HG03558 (cell line): ENCODE measurements at regions not wholly inside any gene's neighbourhood (a gene's known extent, or its start where the extent isn't known, plus 50 kb on each side); places are given as distances from the start of the nearest gene placed in this dataset.
"Not testable (repeated sequence)": the region's sequence is repeated elsewhere in the genome, so short reads cannot be mapped to it uniquely, and the experiment has no call there.

Source experiments
- ATAC-seq: cut with Tn5 transposase; IDR thresholded peaks from one replicate; pipeline ENCODE4 v1.9.1; 2021; ENCODE audit warnings: moderate number of reproducible peaks; ENCODE audit not compliant: unreplicated experiment; ENCODE audit errors: extremely low read depth

DNA sequence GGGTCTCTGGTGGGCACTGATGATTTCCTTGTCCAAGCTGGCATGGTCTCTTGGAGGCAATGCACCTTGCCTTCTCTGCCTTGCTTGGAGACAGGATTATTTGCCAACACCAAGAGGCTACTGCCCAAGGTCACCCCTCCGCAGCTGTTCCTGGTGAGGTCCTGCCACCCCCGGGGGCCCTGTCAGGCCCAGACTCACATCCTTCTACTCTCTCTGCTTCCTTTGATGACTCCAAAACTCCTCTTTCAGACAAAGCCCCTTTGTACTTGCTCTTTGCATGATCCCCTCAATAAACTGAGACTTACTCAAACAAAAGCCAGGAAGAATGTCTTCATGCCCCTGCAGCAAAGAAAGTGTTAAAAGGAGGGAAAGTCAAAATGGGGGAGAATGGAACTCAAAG lies 137.7 kb downstream of the MEX3B start:
- ATAC-seq, result no peak

GRCh38 chr15:81907521-81907920 lies 138.3 kb downstream of the MEX3B start:
- ATAC-seq, result no peak

DNA sequence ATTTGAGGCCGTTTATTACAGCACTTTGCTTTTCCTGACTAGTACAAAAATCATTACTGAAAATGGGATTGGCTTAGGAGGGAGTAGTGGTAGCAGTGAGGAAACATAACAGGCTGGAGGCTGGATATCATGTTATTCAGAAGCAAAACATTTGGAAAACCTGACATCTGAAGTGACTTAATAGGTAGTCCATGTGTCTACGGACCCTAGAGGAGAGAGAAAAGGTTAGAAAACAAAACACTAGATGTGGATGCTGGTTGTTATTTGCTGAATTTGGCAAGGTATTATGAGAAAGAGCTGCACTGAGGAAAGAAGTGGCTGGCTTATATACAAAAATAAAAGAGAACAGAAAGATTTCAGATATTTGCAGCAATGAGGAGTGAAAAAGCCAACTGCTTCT lies 139.9 kb downstream of the MEX3B start:
- ATAC-seq, result no peak

GRCh38 chr15:81901319-81901718 lies 144.5 kb downstream of the MEX3B start:
- no peak for ATAC-seq

GRCh38 chr15:81899730-81900129 lies 146.1 kb downstream of the MEX3B start:
- ATAC-seq, result no peak

DNA sequence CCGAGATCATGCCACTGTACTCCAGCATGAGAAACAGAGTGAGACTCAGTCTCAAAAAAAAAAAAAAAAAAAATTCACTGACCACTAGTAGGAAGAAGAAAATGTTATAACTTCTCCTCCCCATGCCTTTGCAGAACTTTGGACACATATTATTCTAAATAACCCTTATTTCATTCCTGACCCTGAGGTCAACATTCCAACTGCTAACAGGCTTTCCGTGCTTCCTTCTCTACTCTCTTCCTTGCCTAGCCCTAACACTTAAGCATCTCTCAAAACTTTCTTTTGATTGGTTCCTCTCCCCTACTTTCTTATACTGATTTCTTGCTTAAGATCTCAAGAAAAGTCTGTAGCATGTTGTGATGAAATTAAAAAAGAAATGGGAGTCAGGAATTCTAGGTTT lies 146.8 kb downstream of the MEX3B start:
- no peak for ATAC-seq

DNA sequence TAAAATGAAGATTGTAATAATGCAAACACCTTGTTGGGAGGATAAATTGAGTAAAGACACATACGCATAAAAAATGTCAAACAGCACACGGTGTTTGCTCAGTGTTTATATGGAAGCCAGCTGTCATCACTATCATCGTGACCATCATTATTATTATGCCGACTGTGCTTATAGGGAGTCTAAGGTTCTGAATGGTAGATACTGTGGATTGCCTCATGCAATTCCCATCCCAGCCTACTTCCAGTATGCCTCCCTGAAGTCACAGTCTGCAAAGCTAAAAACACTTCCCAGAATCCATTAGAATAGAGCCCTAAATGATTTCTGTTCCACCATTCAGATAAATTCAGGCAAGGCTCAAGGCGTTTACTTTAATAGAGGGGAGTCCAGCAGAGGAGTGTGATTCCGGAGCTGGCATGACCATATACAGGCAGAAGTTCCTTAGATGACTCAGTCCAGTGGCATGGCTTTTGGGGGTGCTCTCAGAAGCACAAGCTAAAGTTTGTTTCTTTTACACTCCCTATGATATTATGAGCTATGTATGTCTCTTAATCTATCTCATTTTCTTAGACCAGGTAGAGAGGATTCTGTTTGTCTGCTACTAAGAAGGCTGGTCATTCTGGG lies 148.7 kb downstream of the MEX3B start:
- ATAC-seq, result no peak

GRCh38 chr15:81896356-81896755 lies 149.5 kb downstream of the MEX3B start:
- ATAC-seq, result no peak

DNA sequence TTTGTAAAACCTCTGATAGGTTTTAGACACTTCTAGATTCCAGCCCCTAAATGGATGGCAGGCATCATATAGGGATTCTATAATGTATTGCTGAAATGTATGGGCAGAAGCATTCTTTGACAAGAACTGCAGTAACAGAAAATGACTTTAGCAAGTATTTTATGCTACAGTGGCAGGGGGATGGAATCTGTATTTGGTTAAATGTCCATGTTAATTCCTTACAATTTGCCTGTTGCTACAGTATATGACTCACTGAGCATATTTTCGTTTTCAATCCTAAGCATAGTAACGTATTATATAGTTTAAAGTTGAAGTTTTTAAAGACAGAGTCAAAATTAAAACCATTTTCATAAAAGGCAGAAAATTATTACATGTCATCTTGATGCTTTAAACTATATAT lies 150.1 kb downstream of the MEX3B start:
- ATAC-seq, result no peak

- no peak for ATAC-seq
These were observed 151.8 kb downstream of the MEX3B start for GRCh38 chr15:81894061-81894460.

DNA sequence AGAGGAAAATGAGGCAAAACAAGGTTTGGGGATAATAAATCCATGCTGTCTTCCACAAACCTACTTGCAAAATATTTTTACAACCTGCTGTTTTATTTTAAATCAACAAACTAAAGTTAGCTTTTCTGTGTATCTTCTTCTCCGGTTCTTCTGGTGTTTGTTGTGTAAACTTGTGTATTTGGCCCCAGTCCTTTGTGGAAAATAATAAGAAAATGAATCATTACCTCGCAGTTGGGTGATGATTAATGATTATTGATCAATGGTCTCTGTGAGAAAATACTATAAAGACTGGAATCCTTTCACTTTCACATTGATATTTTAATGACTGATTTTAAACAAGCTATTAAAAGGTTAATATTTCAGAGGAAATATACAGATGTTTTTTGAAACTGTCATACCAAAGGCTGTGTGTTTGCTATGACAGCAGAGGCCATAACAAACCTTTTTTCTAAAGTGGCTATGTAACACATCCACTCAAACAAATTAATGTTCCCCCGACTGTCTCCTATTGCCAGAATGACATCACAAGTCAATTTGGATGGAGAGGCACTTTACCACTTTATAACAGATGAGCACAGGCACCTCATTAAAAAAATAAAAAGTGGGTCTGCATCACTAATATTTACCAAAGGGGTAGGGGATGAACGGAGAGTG lies 152.5 kb downstream of the MEX3B start:
- ATAC-seq, result no peak

DNA sequence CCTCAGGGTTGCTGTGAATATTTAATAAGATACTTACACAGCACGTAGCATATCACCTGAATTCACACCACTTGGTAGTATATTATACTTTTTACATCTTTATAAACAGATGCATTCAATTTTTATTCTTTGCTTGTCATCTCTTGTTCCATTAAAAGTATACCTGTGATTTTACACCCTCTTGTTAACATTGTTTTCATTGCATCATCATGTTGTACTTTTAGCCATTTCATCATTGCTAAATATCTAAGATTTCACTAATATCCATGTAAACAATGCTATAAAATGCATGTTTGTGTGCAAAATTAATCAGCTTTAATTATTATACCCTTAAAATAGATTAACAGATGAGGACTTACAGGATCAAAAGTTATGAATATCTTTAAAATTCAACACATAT lies 155.3 kb downstream of the MEX3B start:
- no peak for ATAC-seq

DNA sequence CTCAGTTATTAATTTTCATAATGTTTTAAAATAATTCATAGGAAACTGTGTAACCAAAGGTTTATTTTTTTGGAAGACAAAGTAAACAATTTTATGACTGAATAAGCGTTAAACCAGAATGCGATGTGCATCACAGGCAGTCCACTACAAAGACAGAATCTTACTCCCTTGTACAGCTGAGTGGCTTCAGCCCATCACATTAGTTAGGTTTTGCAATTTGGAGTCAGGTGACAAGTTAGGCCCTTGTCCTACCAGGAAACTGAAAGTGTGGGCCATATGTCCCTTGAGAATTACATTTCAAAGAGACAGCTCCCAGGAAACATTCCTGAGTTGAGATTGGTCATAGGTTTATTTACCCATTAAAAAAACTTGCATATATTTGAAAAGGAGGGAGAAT lies 156.3 kb downstream of the MEX3B start:
- no peak for ATAC-seq

DNA sequence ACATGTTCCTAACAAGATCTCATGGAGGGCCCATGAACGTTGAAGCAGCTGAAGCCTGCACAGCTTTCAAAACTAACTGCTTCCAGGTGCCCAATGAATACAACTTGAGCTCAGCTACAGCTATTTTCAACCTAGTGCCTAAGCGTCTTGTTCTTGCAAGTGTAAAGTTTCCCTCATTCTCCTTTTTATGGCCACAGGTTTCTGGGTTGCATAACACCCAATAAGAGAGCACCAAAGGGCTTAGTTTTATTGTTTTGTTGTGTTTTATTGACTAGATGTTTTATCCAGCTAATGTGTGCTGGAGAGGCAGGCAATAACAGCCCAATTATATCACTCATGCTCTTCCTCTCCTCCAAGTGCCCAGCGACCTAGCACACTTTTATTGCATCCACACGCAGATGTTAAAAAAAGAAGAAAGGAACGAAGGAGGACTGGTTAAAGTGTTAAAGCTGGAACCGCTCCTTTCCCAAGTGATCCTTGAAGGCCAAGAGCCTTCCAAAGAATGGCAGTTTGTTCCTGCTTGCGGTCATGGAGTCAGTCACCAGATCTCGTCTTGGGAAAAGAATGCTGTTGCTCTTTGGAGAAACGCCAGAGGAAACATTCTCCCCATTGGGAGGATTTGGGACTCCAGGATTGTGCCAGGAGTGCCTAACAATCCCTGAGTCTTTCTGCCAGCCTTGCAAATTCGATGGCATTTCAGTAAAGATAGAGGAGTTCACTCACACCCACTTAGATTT lies 156.9 kb downstream of the MEX3B start:
- no peak for ATAC-seq

GRCh38 chr15:81887912-81888311 lies 157.9 kb downstream of the MEX3B start:
- ATAC-seq, result no peak

DNA sequence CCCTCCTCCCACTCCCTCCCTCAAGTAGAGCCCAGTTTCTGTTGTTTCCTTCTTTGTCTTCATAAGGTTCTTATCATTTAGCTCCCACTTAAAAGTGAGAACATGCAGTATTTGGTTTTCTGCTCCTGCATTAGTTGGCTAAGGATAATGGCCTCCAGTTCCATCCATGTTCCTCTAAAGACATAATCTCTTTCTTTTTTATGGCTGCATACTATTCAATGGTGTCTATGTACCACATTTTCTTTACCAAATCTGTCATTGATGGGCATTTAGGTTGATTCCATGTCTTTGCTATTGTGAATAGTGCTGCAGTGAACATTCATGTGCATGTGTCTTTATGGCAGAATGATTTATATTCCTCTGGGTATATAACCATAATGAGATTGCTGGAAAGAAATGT lies 158.6 kb downstream of the MEX3B start:
- not testable (repeated sequence) for ATAC-seq

GRCh38 chr15:81886591-81886990 lies 159.2 kb downstream of the MEX3B start:
- ATAC-seq, result no peak

- no peak for ATAC-seq
These were observed 159.7 kb downstream of the MEX3B start for GRCh38 chr15:81886080-81886479.

DNA sequence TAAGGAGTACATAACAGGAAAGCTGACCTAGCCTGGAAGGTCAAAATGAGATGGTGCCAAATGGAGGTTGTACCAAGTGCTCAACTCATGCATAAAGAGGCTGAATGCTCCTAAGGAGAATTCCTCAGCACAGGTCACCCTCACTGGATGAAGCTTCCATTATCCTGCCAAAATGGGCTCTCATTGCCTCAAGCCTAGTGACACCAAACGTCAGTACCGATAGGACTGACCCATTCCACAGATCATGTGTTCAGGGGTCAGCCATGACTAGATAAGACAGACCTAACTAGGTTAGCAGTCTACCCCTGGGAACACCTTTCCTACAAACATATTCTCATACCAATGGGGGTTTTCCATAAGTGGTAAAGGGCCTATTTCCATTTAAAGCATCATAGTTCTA lies 160.7 kb downstream of the MEX3B start:
- no peak for ATAC-seq

GRCh38 chr15:81882504-81882903 lies 163.3 kb downstream of the MEX3B start:
- ATAC-seq, result no peak

DNA sequence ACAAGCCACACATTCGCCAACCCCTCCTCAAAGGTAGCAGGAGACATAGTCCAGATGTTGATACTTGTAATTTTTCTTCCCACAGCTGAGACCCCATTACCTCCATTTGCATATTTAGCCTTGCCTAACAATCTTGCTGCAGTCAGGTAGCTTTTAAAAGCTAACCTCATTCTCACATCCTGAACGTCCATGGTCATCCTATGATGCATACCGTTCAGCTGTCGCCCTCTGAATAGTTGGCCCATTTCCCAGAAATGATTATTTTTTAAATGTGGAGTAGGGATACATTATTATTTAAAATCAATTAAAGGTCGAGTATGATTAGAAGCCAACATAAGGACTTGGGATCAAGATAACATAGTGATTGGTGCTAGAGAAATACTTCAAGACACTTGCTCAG lies 165.0 kb downstream of the MEX3B start:
- ATAC-seq, result no peak

GRCh38 chr15:81880314-81880713 lies 165.5 kb downstream of the MEX3B start:
- no peak for ATAC-seq
